HG03103 (cell line): ENCODE measurements at regions not wholly inside any gene's neighbourhood (a gene's known extent, or its start where the extent isn't known, plus 50 kb on each side); places are given as distances from the start of the nearest gene placed in this dataset.
"Not testable (repeated sequence)": the region's sequence is repeated elsewhere in the genome, so short reads cannot be mapped to it uniquely, and the experiment has no call there.

Source experiments
- ATAC-seq: cut with Tn5 transposase; IDR thresholded peaks from one replicate; pipeline ENCODE4 v1.9.1; 2021; ENCODE audit warnings: low read depth; ENCODE audit not compliant: unreplicated experiment

- not testable (repeated sequence) for ATAC-seq
Observed at GRCh38 chr6:84291033-84291432, 63.6 kb upstream of the CEP162 start.

DNA sequence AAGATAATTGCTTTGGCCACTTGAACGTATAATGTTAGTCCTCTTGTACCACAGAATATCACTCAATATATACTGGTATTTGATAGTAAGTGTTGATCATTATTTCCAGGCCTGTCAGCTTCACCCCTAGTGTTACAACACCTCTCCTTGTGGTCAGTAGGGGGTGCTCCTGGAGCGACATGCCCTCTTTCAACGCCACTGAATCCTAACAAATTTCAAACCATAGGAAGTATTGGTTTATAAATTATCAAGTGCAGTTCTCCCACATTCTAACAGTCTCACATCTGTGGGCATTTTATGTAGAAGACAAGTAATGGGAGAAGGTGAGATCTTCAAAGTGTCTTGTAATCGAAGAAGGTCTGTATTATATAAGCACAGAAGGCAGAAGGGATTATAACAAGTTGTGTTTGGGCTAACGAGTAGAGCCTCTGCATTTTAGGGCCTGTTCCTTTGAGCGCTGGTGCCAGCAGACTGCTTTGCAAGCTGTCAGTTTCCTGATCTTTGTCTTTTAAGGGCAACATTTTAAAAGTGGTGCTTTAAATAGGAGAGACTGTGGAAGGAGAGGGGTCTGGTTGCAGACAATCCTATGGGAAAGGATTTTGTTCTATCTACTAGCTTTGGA, 57.1 kb upstream of the CEP162 start:
- no peak for ATAC-seq

- ATAC-seq, result no peak
Observed at GRCh38 chr6:84282550-84282949, 55.1 kb upstream of the CEP162 start.

GRCh38 chr6:84280639-84281038, 53.2 kb upstream of the CEP162 start:
- no peak for ATAC-seq

DNA sequence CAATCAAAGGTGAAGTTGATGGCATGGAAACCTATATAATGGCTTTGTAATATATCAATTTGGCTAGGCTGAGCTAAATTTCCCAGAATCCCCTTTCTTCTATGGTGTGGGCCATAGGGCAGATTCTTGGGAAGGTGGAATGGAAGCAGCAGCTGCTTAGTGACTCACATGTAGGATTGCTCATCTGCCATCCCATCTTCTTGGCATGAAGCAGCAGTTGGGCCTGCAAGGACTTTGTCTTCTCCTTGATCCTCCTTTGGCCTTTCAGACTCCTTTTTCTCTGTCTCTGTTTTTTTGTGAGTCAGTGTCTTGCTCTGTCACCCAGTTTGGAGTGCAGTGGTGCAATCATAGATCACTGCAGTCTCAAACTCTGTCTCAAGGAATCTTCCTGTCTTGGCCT, 52.6 kb upstream of the CEP162 start:
- ATAC-seq, result no peak

GRCh38 chr6:84278321-84278998, 51.0 kb upstream of the CEP162 start:
- no peak for ATAC-seq
